Thymus (tissue), 11 donors: ENCODE measurements at regions not wholly inside any gene's neighbourhood (a gene's known extent, or its start where the extent isn't known, plus 50 kb on each side); places are given as distances from the start of the nearest gene placed in this dataset.
"Not testable (repeated sequence)": the region's sequence is repeated elsewhere in the genome, so short reads cannot be mapped to it uniquely, and the experiment has no call there.

ENCODE experiments used
- DNase-seq, 9 donors: peaks; one replicate each; pipeline ENCODE4 v3.0.0-alpha.2; 2013; ENCODE audit warnings: low spot score in 9 of 9, low read depth in 6 of 9, missing footprints in 1 of 9
- H3K27ac ChIP-seq, 2 donors: one replicate each; pipeline ENCODE4 v1.5.1; 2013; ENCODE audit warnings: control low read depth in 1 of 2, low read depth in 1 of 2, low read length in 1 of 2, mild to moderate bottlenecking in 1 of 2, moderate library complexity in 1 of 2
- H3K27me3 ChIP-seq, 2 donors: one replicate each; pipeline ENCODE4 v1.5.1; 2013; ENCODE audit warnings: low read length in 1 of 2; ENCODE audit not compliant: control insufficient read depth in 2 of 2, insufficient read depth in 1 of 2
- H3K36me3 ChIP-seq, 2 donors: one replicate each; pipeline ENCODE4 v1.5.1; 2013; ENCODE audit warnings: low read length in 1 of 2, mild to moderate bottlenecking in 1 of 2, moderate library complexity in 1 of 2; ENCODE audit not compliant: control insufficient read depth in 2 of 2, insufficient read depth in 2 of 2
- H3K4me1 ChIP-seq, 2 donors: one replicate each; pipeline ENCODE4 v1.5.1; 2013; ENCODE audit warnings: low read length in 2 of 2; ENCODE audit not compliant: control insufficient read depth in 2 of 2, insufficient read depth in 2 of 2
- H3K4me3 ChIP-seq, 2 donors: one replicate each; pipeline ENCODE4 v1.5.1; 2013; ENCODE audit warnings: low read length in 2 of 2, control low read depth in 1 of 2, mild to moderate bottlenecking in 1 of 2
- H3K9me3 ChIP-seq, 2 donors: one replicate each; pipeline ENCODE4 v1.5.1; 2013; ENCODE audit warnings: low read length in 1 of 2, mild to moderate bottlenecking in 1 of 2; ENCODE audit not compliant: control insufficient read depth in 2 of 2, insufficient read depth in 1 of 2
- WGBS: extraction: QIAGEN DNeasy Blood & Tissue Kit; methylation state at CpG from one replicate; pipeline ENCODE4 v1.1.7; 2013; 5-methylcytosine and 5-hydroxymethylcytosine counted together
- donor health status: healthy.

GRCh38 chr1:125087247-125087646 lies 3902.5 kb downstream of the SRGAP2C start:
- no peak for DNase-seq
- H3K27ac ChIP-seq: no peak overlapping the region
- peaks cover 3 to 21% of the 10 kb centered on the region in 2 donors for H3K9me3 ChIP-seq
- no peaks in the 10 kb centered on the region for H3K4me1 ChIP-seq
- H3K4me3 ChIP-seq: no peak overlapping the region
- H3K27me3 ChIP-seq: no peaks in the 10 kb centered on the region
- H3K36me3 ChIP-seq: no peaks in the 10 kb centered on the region
- 67% methylated on average over 55 of the region's 55 CpGs for WGBS

GRCh38 chr1:125087691-125088090 lies 3902.9 kb downstream of the SRGAP2C start:
- peaks cover 3 to 21% of the 10 kb centered on the region in 2 donors for H3K9me3 ChIP-seq
- no peaks in the 10 kb centered on the region for H3K36me3 ChIP-seq
- DNase-seq: no peak
- no peaks in the 10 kb centered on the region for H3K27me3 ChIP-seq
- H3K4me1 ChIP-seq: no peaks in the 10 kb centered on the region
- H3K4me3 ChIP-seq: no peak overlapping the region
- H3K27ac ChIP-seq: no peak overlapping the region
- 58% methylated on average over 41 of the region's 41 CpGs for WGBS

GRCh38 chr1:125118147-125118993 lies 3933.6 kb downstream of the SRGAP2C start:
- H3K9me3 ChIP-seq: peaks cover 2 to 23% of the 10 kb centered on the region in 2 donors
- no peaks in the 10 kb centered on the region for H3K4me1 ChIP-seq
- DNase-seq: no peak
- H3K27ac ChIP-seq: no peak overlapping the region
- H3K36me3 ChIP-seq: no peaks in the 10 kb centered on the region
- H3K27me3 ChIP-seq: no peaks in the 10 kb centered on the region
- no peak overlapping the region for H3K4me3 ChIP-seq
- WGBS: 72% methylated on average over 93 of the region's 93 CpGs

- no peaks in the 10 kb centered on the region for H3K36me3 ChIP-seq
- H3K9me3 ChIP-seq: peaks cover 2 to 25% of the 10 kb centered on the region in 2 donors
- H3K27ac ChIP-seq: no peak overlapping the region
- 79% methylated on average over 53 of the region's 53 CpGs for WGBS
- H3K4me1 ChIP-seq: no peaks in the 10 kb centered on the region
- no peaks in the 10 kb centered on the region for H3K27me3 ChIP-seq
- DNase-seq: no peak
- no peak overlapping the region for H3K4me3 ChIP-seq
Observed at GRCh38 chr1:125119024-125119441, 3934.3 kb downstream of the SRGAP2C start.

- not testable (repeated sequence) for H3K4me3 ChIP-seq, H3K27ac ChIP-seq, H3K27me3 ChIP-seq, H3K4me1 ChIP-seq, DNase-seq, H3K36me3 ChIP-seq
- WGBS: 87% methylated on average over 30 of the region's 30 CpGs
- H3K9me3 ChIP-seq: peaks cover 2 to 25% of the 10 kb centered on the region in 2 donors
Observed at GRCh38 chr1:125119566-125120205, 3934.9 kb downstream of the SRGAP2C start.

GRCh38 chr1:125122579-125122978 lies 3937.8 kb downstream of the SRGAP2C start:
- 79% methylated on average over 1 of the region's 1 CpG for WGBS
- H3K36me3 ChIP-seq, H3K4me1 ChIP-seq, H3K27ac ChIP-seq, DNase-seq, H3K4me3 ChIP-seq, H3K27me3 ChIP-seq: not testable (repeated sequence)
- peaks cover 2 to 25% of the 10 kb centered on the region in 2 donors for H3K9me3 ChIP-seq
